MM.1S (cell line): ENCODE measurements at regions not wholly inside any gene's neighbourhood (a gene's known extent, or its start where the extent isn't known, plus 50 kb on each side); places are given as distances from the start of the nearest gene placed in this dataset.

Experiments
- CTCF ChIP-seq: fragments of 300-600 bp; sonication (generic); IDR thresholded peaks from 2 replicates; pipeline ENCODE4 v1.5.1; 2016; ENCODE audit warnings: antibody characterized with exemption, low read length, mixed read lengths
- EZH2phosphoT487 ChIP-seq: fragments of 300-600 bp; sonication (generic); IDR thresholded peaks from 2 replicates; pipeline ENCODE4 v1.6.1; 2018; ENCODE audit warnings: antibody characterized with exemption, low read length

GRCh38 chr2:147355706-147356105, 489.1 kb upstream of the ACVR2A start:
- TF ChIP-seq CTCF: no peak
- TF ChIP-seq EZH2phosphoT487: no peak
